ENCODE measurements at regions not wholly inside any gene's neighbourhood (a gene's known extent, or its start where the extent isn't known, plus 50 kb on each side); places are given as distances from the start of the nearest gene placed in this dataset.
A peak's percentile ranks its signal among the peaks of the same experiment; 100 is the strongest.

DNA sequence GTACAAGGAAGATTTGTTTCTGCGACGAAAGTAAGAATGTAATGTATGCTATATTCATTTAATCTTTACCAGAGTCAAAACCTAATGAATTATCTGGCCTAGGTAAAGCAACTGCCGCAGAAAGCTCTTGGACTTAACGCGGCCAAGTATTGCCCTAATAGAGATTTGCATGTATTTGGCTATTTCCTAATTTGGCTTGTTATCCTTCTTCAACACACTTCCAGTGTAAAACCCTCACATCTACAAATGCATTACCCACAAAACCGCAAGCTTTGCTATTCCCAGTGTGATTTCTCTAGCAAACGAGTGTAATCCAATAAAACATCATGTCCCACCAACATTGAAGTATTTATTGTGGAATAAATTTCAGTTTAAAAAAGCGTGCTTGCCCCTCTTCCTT, 123.8 kb upstream of the LMO4 start:
- Histone ChIP-seq H3K4me1 (ENCODE audit: control insufficient read depth in 1 of 2, insufficient read depth in 2 of 2, low read depth in 1 of 2, low read length in 1 of 2) (no peaks in the 10 kb centered on the region; a peak in 2 of 4 replicates), H3K27me3 (ENCODE audit: insufficient read depth) (no peaks in the 10 kb centered on the region), H3K4me3 (ENCODE audit: low read depth in 2 of 2, low read length in 1 of 2) (no peak overlapping the region), H4K20me1 (ENCODE audit: insufficient read depth) (no peaks in the 10 kb centered on the region), H3K79me2 (ENCODE audit: insufficient read depth) (no peaks in the 10 kb centered on the region), H3K9me3 (no peaks in the 10 kb centered on the region), H2AFZ (ENCODE audit: low read depth) (no peak overlapping the region), H3F3A (replicated peaks; ENCODE audit: insufficient read depth) (no peaks in the 10 kb centered on the region), H3K27ac (ENCODE audit: low read depth in 2 of 2, low read length in 1 of 2) (peak overlapping the region in 1 of 2 experiments; percentile 53; a peak in 1 of 4 replicates), H3K9me2 (no peaks in the 10 kb centered on the region), H3K9ac (no peak overlapping the region), H3K4me2 (no peak overlapping the region), H3K36me3 (replicated peaks in 1 of 2; ENCODE audit: control insufficient read depth in 1 of 2, insufficient read depth in 2 of 2, low read length in 1 of 2) (no peaks in the 10 kb centered on the region)
- DNase-seq: no peak
- WGBS (ENCODE audit: low lambda C conversion rate): 90% methylated on average over 8 of the region's 8 CpGs
- POLR2A ChIA-PET: no interaction called here
- TF ChIP-seq ELF1 (IDR thresholded peaks at IDR 0.05) (no peak), YY1 (IDR thresholded peaks at IDR 0.05; ENCODE audit: low read depth) (no peak), RXRA (IDR thresholded peaks at IDR 0.05; ENCODE audit: borderline replicate concordance, low read depth) (no peak), PBX3 (IDR thresholded peaks at IDR 0.05) (no peak), JUND (IDR thresholded peaks at IDR 0.05) (no peak), EZH2phosphoT487 (IDR thresholded peaks at IDR 0.05; ENCODE audit: borderline replicate concordance, low read depth) (no peak), EP300 (IDR thresholded peaks at IDR 0.05; ENCODE audit: borderline replicate concordance in 1 of 2, low read depth in 1 of 2, low read length in 1 of 2) (no peak), USF1 (IDR thresholded peaks at IDR 0.05; ENCODE audit: borderline replicate concordance, low read depth) (no peak)
- CTCF ChIA-PET: interaction anchor here (2.3 kb wide), 1 partner anchor 34 kb away, joined by 5 read pairs; no protein-coding TSS in a partner anchor

DNA sequence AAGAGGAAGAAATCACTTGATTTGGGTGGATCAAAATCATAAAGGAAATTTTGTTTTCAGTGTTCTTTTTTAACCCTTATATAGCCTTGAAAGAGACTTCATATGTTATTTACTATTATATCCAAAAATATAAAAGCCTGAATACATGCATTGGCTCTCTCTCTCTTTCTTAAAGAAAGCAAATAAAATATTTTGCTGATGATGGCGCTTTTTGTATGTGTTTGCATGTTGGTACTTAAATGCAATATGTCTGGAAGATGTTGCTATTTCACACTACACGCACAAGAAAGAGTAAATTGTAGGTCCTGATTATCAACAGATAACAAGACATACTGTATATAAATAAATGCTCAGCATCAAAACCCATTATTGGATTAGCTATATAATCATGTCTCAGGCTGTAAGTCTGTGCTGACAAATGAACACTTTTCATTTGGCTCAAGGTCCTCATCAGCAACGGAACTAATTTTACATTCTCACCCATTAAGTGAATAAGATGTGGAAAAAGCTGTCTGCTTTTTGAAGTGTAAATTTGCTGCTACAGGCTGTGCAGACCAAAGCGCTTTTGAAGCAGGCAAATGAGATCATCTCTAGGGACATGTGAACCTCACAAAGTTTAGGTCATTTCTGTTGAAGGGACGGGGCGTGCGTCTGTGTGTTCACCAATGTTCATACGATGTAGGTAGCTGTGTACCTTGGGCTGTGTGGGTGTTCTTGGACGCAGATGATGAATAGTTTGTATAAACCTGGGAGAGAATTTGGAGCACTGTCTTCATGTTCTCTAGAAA, 122.4 kb upstream of the LMO4 start:
- WGBS (ENCODE audit: low lambda C conversion rate): 87% methylated on average over 9 of the region's 9 CpGs

DNA sequence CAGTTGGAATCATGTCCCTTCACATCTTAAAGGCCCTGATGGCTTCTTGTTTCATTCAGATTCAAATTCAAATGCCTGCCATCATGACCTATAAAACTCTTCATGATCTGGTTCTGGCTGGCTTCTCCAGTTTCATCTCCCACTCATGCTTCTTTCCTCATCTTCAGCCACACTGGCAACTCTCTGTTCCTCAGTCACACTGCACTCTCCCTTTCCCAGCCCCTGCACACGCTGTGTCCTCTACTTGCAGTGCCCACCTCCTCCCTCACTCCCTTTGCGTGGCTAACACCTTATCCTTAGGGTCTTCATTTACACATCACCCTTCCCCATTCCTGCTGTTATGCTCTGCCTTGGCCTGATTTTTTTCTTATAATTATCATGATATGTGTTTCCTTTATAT, 120.6 kb upstream of the LMO4 start:
- Histone ChIP-seq H2AFZ (ENCODE audit: low read depth) (no peak overlapping the region), H3K4me2 (no peak overlapping the region), H3K27ac (ENCODE audit: low read depth in 2 of 2, low read length in 1 of 2) (no peak overlapping the region), H3K9me2 (no peaks in the 10 kb centered on the region), H3K4me1 (ENCODE audit: control insufficient read depth in 1 of 2, insufficient read depth in 2 of 2, low read depth in 1 of 2, low read length in 1 of 2) (peaks cover 0 to under 1% of the 10 kb centered on the region in 2 experiments; a peak in 3 of 4 replicates), H3K27me3 (ENCODE audit: insufficient read depth) (no peaks in the 10 kb centered on the region), H3K4me3 (ENCODE audit: low read depth in 2 of 2, low read length in 1 of 2) (no peak overlapping the region), H3K36me3 (replicated peaks in 1 of 2; ENCODE audit: control insufficient read depth in 1 of 2, insufficient read depth in 2 of 2, low read length in 1 of 2) (no peaks in the 10 kb centered on the region), H3K9ac (no peak overlapping the region), H4K20me1 (ENCODE audit: insufficient read depth) (no peaks in the 10 kb centered on the region), H3K9me3 (no peaks in the 10 kb centered on the region), H3K79me2 (ENCODE audit: insufficient read depth) (no peaks in the 10 kb centered on the region), H3F3A (replicated peaks; ENCODE audit: insufficient read depth) (no peaks in the 10 kb centered on the region)
- CTCF ChIA-PET: no interaction called here
- WGBS (ENCODE audit: low lambda C conversion rate): 57% methylated on average over 2 of the region's 2 CpGs
- POLR2A ChIA-PET: no interaction called here
- no peak for TF ChIP-seq REST (IDR thresholded peaks at IDR 0.05; ENCODE audit: low read depth, low read length)
- TF ChIP-seq FOXM1 (IDR thresholded peaks at IDR 0.05; ENCODE audit: low read depth): no peak
- TF ChIP-seq YY1 (IDR thresholded peaks at IDR 0.05; ENCODE audit: low read depth): no peak
- no peak for TF ChIP-seq MEF2A (IDR thresholded peaks at IDR 0.05; ENCODE audit: borderline replicate concordance, low read depth)
- no peak for TF ChIP-seq EZH2phosphoT487 (IDR thresholded peaks at IDR 0.05; ENCODE audit: borderline replicate concordance, low read depth)
- no peak for TF ChIP-seq TEAD4 (IDR thresholded peaks at IDR 0.05; ENCODE audit: borderline replicate concordance, insufficient read depth)
- no peak for TF ChIP-seq NFIC (IDR thresholded peaks at IDR 0.05; ENCODE audit: borderline replicate concordance)
- no peak for TF ChIP-seq NRF1 (IDR thresholded peaks at IDR 0.05; ENCODE audit: low read depth, low read length)
- TF ChIP-seq RFX5 (IDR thresholded peaks at IDR 0.05; ENCODE audit: low read length): no peak
- DNase-seq: no peak

More for the DNA sequence above, 122.4 kb upstream of the LMO4 start:
- Histone ChIP-seq H2AFZ (ENCODE audit: low read depth) (no peak overlapping the region), H3K27ac (ENCODE audit: low read depth in 2 of 2, low read length in 1 of 2) (no peak overlapping the region), H3K4me2 (no peak overlapping the region), H3K9ac (no peak overlapping the region), H4K20me1 (ENCODE audit: insufficient read depth) (no peaks in the 10 kb centered on the region), H3K36me3 (replicated peaks in 1 of 2; ENCODE audit: control insufficient read depth in 1 of 2, insufficient read depth in 2 of 2, low read length in 1 of 2) (no peaks in the 10 kb centered on the region), H3K4me3 (ENCODE audit: low read depth in 2 of 2, low read length in 1 of 2) (no peak overlapping the region), H3K79me2 (ENCODE audit: insufficient read depth) (no peaks in the 10 kb centered on the region), H3K9me3 (no peaks in the 10 kb centered on the region), H3K27me3 (ENCODE audit: insufficient read depth) (no peaks in the 10 kb centered on the region), H3K9me2 (no peaks in the 10 kb centered on the region), H3K4me1 (ENCODE audit: control insufficient read depth in 1 of 2, insufficient read depth in 2 of 2, low read depth in 1 of 2, low read length in 1 of 2) (no peaks in the 10 kb centered on the region; a peak in 2 of 4 replicates), H3F3A (replicated peaks; ENCODE audit: insufficient read depth) (no peaks in the 10 kb centered on the region)
- TF ChIP-seq ELF1 (IDR thresholded peaks at IDR 0.05) (no peak), RCOR1 (IDR thresholded peaks at IDR 0.05; ENCODE audit: low read length) (no peak)
- ChIA-PET CTCF (interaction anchor here (2.3 kb wide), 1 partner anchor 33 kb away, joined by 5 read pairs; no protein-coding TSS in a partner anchor), POLR2A (no interaction called here)
- no peak for DNase-seq

Data from SK-N-SH (cell line).